Adrenal gland (tissue), 9 donors: ENCODE measurements at regions not wholly inside any gene's neighbourhood (a gene's known extent, or its start where the extent isn't known, plus 50 kb on each side); places are given as distances from the start of the nearest gene placed in this dataset.

Experiments used
- DNase-seq, 7 donors: peaks; one replicate each; pipeline ENCODE4 v3.0.0-alpha.2; 2019 to 2020
- H3K27ac ChIP-seq, 5 donors: fragments of 200-600 bp; sonication (generic) in 4 of 5; 1 replicate in 3 of 5; 2 replicates in 2 of 5; pipeline versions ENCODE4 v1.5.1 to v1.8.0; 2016 to 2020; ENCODE audit warnings: mild to moderate bottlenecking in 1 of 5
- H3K27me3 ChIP-seq: fragments of 200-600 bp; 2 replicates; pipeline ENCODE4 v1.8.0; 2021
- H3K36me3 ChIP-seq, 2 donors: fragments of 200-600 bp; replicated peaks in 1 of 2; 1 replicate in 1 of 2; 2 replicates in 1 of 2; pipeline versions ENCODE4 v1.5.1 to v1.8.0; 2018 to 2022
- H3K4me1 ChIP-seq, 2 donors: fragments of 200-600 bp; replicated peaks in 1 of 2; 1 replicate in 1 of 2; 2 replicates in 1 of 2; pipeline versions ENCODE4 v1.5.1 to v1.8.0; 2018 to 2021
- H3K4me3 ChIP-seq, 4 donors: fragments of 200-600 bp; sonication (generic) in 3 of 4; one replicate each; pipeline ENCODE4 v1.5.1; 2016 to 2018
- H3K9me3 ChIP-seq, 3 donors: fragments of 200-600 bp; sonication (generic) in 1 of 3; replicated peaks in 1 of 3; 1 replicate in 2 of 3; 2 replicates in 1 of 3; pipeline versions ENCODE4 v1.5.1 to v1.8.0; 2016 to 2021
- CTCF ChIP-seq, 6 experiments: fragments of 450-650 bp in 4 of 6; fragments of 200-600 bp in 2 of 6; sonication (generic) in 1 of 6; IDR thresholded peaks; 1 replicate in 5 of 6; 2 replicates in 1 of 6; pipeline versions ENCODE4 v1.5.1 to v1.8.0; 2016 to 2021; ENCODE audit warnings: antibody characterized with exemption in 6 of 6, mild to moderate bottlenecking in 2 of 6, moderate library complexity in 1 of 6
- POLR2A ChIP-seq, 2 donors: fragments of 450-650 bp; IDR thresholded peaks; one replicate each; pipeline ENCODE4 v1.6.1; 2017; ENCODE audit warnings: antibody characterized with exemption in 2 of 2, mild to moderate bottlenecking in 2 of 2, moderate library complexity in 1 of 2
- WGBS, 4 donors: extraction: QIAGEN DNeasy Blood & Tissue Kit in 2 of 4; methylation state at CpG; one replicate each; pipeline versions ENCODE4 v1.1.5 to v1.1.7; 2013 to 2017; 5-methylcytosine and 5-hydroxymethylcytosine counted together
- intact Hi-C, 2 donors: fragments of 100-400 bp; cut with DNase I; formaldehyde crosslinking; loops; one replicate each; pipeline versions ENCODE4 v1.14.1 to v1.15.0; 2022 to 2023
- donor health status: healthy with polysubstance abuse.
- donor health status: Bipolar disorder and iron deficiency.
- donor health status: DM: yes; HTN: yes; CAD: no.
- donor health status: DM: no; HTN: no; CAD: no.
- donor health status: DM: no; HTN: no; CAD: no.

- H3K9me3 ChIP-seq: peaks cover 0 to 5% (median 0%) of the 10 kb centered on the region in 3 donors
- no peak overlapping the region for H3K27ac ChIP-seq
- TF ChIP-seq POLR2A (IDR thresholded peaks at IDR 0.05) (no peak), CTCF (IDR thresholded peaks at IDR 0.05) (no peak)
- no peak overlapping the region for H3K4me3 ChIP-seq
- H3K36me3 ChIP-seq: no peaks in the 10 kb centered on the region
- DNase-seq: no peak
- intact Hi-C loops: no loop called here
- H3K4me1 ChIP-seq: no peaks in the 10 kb centered on the region
- H3K27me3 ChIP-seq: no peaks in the 10 kb centered on the region
Observed at GRCh38 chr2:193562031-193562430, 1367.3 kb upstream of the TMEFF2 start.

- no peaks in the 10 kb centered on the region for H3K27me3 ChIP-seq
- intact Hi-C loops: no loop called here
- no peak overlapping the region for H3K4me3 ChIP-seq
- whole genome bisulfite sequencing, 4 donors: 62 to 75% (median 65%) methylated on average over 3 of the region's 3 CpGs
- H3K4me1 ChIP-seq: no peaks in the 10 kb centered on the region
- TF ChIP-seq CTCF (IDR thresholded peaks at IDR 0.05): no peak
- no peak for TF ChIP-seq POLR2A (IDR thresholded peaks at IDR 0.05)
- peaks cover 0 to 5% (median 0%) of the 10 kb centered on the region in 3 donors for H3K9me3 ChIP-seq
- no peaks in the 10 kb centered on the region for H3K36me3 ChIP-seq
- no peak for DNase-seq
- H3K27ac ChIP-seq: no peak overlapping the region
Observed at GRCh38 chr2:193561054-193561453, 1366.3 kb upstream of the TMEFF2 start.

- H3K4me1 ChIP-seq: no peaks in the 10 kb centered on the region
- H3K9me3 ChIP-seq: no peaks in the 10 kb centered on the region
- intact Hi-C loops: no loop called here
- no peak overlapping the region for H3K4me3 ChIP-seq
- WGBS, 4 donors: 62 to 81% (median 63%) methylated on average over 1 of the region's 1 CpG
- no peak for DNase-seq
- H3K27me3 ChIP-seq: no peaks in the 10 kb centered on the region
- no peaks in the 10 kb centered on the region for H3K36me3 ChIP-seq
- TF ChIP-seq CTCF (IDR thresholded peaks at IDR 0.05) (no peak), POLR2A (IDR thresholded peaks at IDR 0.05) (no peak)
- H3K27ac ChIP-seq: no peak overlapping the region
Observed at GRCh38 chr2:193556766-193557470, 1362.2 kb upstream of the TMEFF2 start.

GRCh38 chr2:193549661-193550060, 1354.9 kb upstream of the TMEFF2 start:
- H3K4me3 ChIP-seq: no peak overlapping the region
- no peaks in the 10 kb centered on the region for H3K4me1 ChIP-seq
- H3K9me3 ChIP-seq: no peaks in the 10 kb centered on the region
- no peaks in the 10 kb centered on the region for H3K27me3 ChIP-seq
- intact Hi-C loops: no loop called here
- DNase-seq: no peak
- H3K36me3 ChIP-seq: no peaks in the 10 kb centered on the region
- no peak for TF ChIP-seq CTCF (IDR thresholded peaks at IDR 0.05)
- TF ChIP-seq POLR2A (IDR thresholded peaks at IDR 0.05): no peak
- no peak overlapping the region for H3K27ac ChIP-seq
